Vagina (tissue), 2 donors: ENCODE measurements at regions not wholly inside any gene's neighbourhood (a gene's known extent, or its start where the extent isn't known, plus 50 kb on each side); places are given as distances from the start of the nearest gene placed in this dataset.

Experiments used
- CTCF ChIP-seq, 3 experiments: fragments of 450-650 bp in 2 of 3; fragments of 200-600 bp in 1 of 3; sonication (generic) in 1 of 3; IDR thresholded peaks; one replicate each; pipeline ENCODE4 v1.5.1; 2017 to 2019; ENCODE audit warnings: antibody characterized with exemption in 3 of 3, mild to moderate bottlenecking in 2 of 3, moderate library complexity in 2 of 3
- POLR2A ChIP-seq, 2 donors: fragments of 450-650 bp; IDR thresholded peaks; one replicate each; pipeline ENCODE4 v1.6.1; 2017; ENCODE audit warnings: antibody characterized with exemption in 2 of 2, mild to moderate bottlenecking in 2 of 2, moderate library complexity in 2 of 2

GRCh38 chr11:128156486-128156885, 430.9 kb downstream of the ETS1 start:
- no peak for TF ChIP-seq POLR2A (IDR thresholded peaks at IDR 0.05)
- no peak for TF ChIP-seq CTCF (IDR thresholded peaks at IDR 0.05)
